ENCODE measurements at regions not wholly inside any gene's neighbourhood (a gene's known extent, or its start where the extent isn't known, plus 50 kb on each side); places are given as distances from the start of the nearest gene placed in this dataset.

DNA sequence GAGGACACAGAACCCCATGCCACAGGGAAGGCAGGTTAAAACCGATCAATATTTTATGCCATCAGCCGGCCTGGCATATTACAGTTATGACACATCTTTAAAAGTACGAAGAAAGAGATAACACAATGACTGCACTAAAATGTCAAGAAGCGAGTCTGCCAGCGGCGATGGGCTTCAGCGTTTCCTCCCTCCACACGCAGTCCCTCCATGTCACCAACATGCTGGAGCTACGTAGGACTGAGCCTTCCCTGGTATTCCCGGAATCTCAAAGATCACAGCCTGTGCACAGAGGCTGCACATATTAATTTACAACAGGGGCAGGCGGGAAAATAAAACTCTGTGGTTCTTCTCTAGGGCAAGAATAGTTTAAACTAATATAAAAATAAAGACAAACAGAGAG lies 257.7 kb downstream of the IRX1 start:
- Histone ChIP-seq H4K20me1 (ENCODE audit: insufficient read depth, low read length) (no peaks in the 10 kb centered on the region), H3K4me1 (ENCODE audit: low read length) (no peaks in the 10 kb centered on the region), H3F3A (ENCODE audit: insufficient read depth, low read length) (no peaks in the 10 kb centered on the region), H3K79me2 (ENCODE audit: low read length) (no peaks in the 10 kb centered on the region), H3K4me2 (ENCODE audit: low read depth, low read length) (no peak overlapping the region), H3K4me3 (ENCODE audit: low read length) (no peak overlapping the region), H3K27me3 (replicated peaks; ENCODE audit: insufficient read depth, low read length) (no peaks in the 10 kb centered on the region), H3K27ac (ENCODE audit: low read length) (no peak overlapping the region), H2AFZ (ENCODE audit: low read length) (no peak overlapping the region), H3K9me2 (replicated peaks; ENCODE audit: insufficient read depth, low read length) (no peaks in the 10 kb centered on the region), H3K36me3 (replicated peaks; ENCODE audit: insufficient read depth, low read length) (no peaks in the 10 kb centered on the region), H3K9me3 (replicated peaks; ENCODE audit: insufficient read depth, low read length) (no peaks in the 10 kb centered on the region), H3K9ac (ENCODE audit: low read length) (no peak overlapping the region)
- DNase-seq, result no peak
- TF ChIP-seq EZH2 (optimal IDR thresholded peaks at IDR 0.05; ENCODE audit: low read depth, low read length) (no peak), EZH2phosphoT487 (IDR thresholded peaks at IDR 0.05; ENCODE audit: low read length) (no peak)
- TF ChIP-seq, protein P1, sequence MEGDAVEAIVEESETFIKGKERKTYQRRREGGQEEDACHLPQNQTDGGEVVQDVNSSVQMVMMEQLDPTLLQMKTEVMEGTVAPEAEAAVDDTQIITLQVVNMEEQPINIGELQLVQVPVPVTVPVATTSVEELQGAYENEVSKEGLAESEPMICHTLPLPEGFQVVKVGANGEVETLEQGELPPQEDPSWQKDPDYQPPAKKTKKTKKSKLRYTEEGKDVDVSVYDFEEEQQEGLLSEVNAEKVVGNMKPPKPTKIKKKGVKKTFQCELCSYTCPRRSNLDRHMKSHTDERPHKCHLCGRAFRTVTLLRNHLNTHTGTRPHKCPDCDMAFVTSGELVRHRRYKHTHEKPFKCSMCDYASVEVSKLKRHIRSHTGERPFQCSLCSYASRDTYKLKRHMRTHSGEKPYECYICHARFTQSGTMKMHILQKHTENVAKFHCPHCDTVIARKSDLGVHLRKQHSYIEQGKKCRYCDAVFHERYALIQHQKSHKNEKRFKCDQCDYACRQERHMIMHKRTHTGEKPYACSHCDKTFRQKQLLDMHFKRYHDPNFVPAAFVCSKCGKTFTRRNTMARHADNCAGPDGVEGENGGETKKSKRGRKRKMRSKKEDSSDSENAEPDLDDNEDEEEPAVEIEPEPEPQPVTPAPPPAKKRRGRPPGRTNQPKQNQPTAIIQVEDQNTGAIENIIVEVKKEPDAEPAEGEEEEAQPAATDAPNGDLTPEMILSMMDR (IDR thresholded peaks at IDR 0.05; ENCODE audit: low read length), result no peak

DNA sequence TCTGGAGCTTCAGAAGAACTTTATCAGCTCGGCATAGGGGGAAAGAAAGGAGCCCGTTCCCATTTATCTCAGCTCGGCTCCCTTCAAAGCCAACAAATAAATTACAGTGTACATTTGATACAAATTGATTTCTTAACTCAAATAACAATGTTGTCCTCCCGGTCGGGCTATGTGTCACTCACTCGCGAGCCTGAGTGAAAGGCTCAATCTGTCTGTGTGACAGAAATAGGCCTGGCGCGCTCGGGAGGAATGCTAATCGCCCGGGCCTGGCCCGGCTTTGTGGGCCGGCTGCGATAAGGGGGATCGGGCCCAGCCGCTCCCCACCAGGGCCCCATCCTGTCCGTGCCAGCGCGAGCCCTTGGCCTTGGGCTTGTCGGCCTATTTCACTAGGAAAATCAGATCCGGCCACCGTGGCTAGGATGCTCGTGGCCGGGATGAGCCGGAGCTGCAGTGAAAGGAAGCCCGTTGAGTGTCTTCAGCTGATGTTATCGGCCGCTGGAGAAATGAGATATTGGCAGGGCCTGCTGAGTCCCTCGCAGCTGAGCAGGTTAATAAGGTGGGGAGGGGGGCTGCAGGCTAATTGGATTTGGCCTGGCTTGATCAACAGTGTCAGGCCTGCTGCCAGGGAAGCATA lies 258.7 kb downstream of the IRX1 start:
- Histone ChIP-seq H3K79me2 (ENCODE audit: low read length) (no peaks in the 10 kb centered on the region), H4K20me1 (ENCODE audit: insufficient read depth, low read length) (no peaks in the 10 kb centered on the region), H3K4me3 (ENCODE audit: low read length) (no peak overlapping the region), H3K9ac (ENCODE audit: low read length) (no peak overlapping the region), H3K9me3 (replicated peaks; ENCODE audit: insufficient read depth, low read length) (no peaks in the 10 kb centered on the region), H3K9me2 (replicated peaks; ENCODE audit: insufficient read depth, low read length) (no peaks in the 10 kb centered on the region), H3K4me1 (ENCODE audit: low read length) (no peaks in the 10 kb centered on the region), H3F3A (ENCODE audit: insufficient read depth, low read length) (no peaks in the 10 kb centered on the region), H2AFZ (ENCODE audit: low read length) (no peak overlapping the region), H3K27ac (ENCODE audit: low read length) (no peak overlapping the region), H3K4me2 (ENCODE audit: low read depth, low read length) (no peak overlapping the region), H3K27me3 (replicated peaks; ENCODE audit: insufficient read depth, low read length) (no peaks in the 10 kb centered on the region), H3K36me3 (replicated peaks; ENCODE audit: insufficient read depth, low read length) (no peaks in the 10 kb centered on the region)
- no peak for DNase-seq
- TF ChIP-seq EZH2 (optimal IDR thresholded peaks at IDR 0.05; ENCODE audit: low read depth, low read length) (no peak), EZH2phosphoT487 (IDR thresholded peaks at IDR 0.05; ENCODE audit: low read length) (no peak)

DNA sequence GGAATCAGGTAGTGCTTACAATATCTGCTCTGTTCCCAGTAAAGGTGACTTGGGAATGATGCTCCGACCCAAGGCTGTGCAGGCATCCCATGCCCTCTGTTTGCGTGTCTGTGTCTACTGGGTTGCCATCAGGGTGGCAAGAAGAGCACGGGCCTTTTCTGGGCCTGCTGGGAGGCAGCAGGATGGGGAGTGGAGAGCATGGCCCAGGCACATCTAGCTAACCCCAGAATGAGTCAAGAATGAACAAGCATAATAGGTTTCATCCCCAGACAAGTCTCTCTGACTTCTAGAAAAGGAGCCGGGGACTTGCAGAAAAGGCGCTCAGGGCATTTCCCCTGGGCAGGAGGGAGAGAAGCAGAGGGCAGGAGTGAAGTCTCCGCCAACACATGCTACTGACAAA lies 260.4 kb downstream of the IRX1 start:
- Histone ChIP-seq H3K9ac (ENCODE audit: low read length) (no peak overlapping the region), H4K20me1 (ENCODE audit: insufficient read depth, low read length) (no peaks in the 10 kb centered on the region), H3K4me1 (ENCODE audit: low read length) (no peaks in the 10 kb centered on the region), H3K36me3 (replicated peaks; ENCODE audit: insufficient read depth, low read length) (no peaks in the 10 kb centered on the region), H3K27me3 (replicated peaks; ENCODE audit: insufficient read depth, low read length) (no peaks in the 10 kb centered on the region), H3K9me3 (replicated peaks; ENCODE audit: insufficient read depth, low read length) (no peaks in the 10 kb centered on the region), H3K4me2 (ENCODE audit: low read depth, low read length) (no peak overlapping the region), H2AFZ (ENCODE audit: low read length) (no peak overlapping the region), H3K27ac (ENCODE audit: low read length) (no peak overlapping the region), H3K79me2 (ENCODE audit: low read length) (no peaks in the 10 kb centered on the region), H3K4me3 (ENCODE audit: low read length) (no peak overlapping the region), H3K9me2 (replicated peaks; ENCODE audit: insufficient read depth, low read length) (no peaks in the 10 kb centered on the region), H3F3A (ENCODE audit: insufficient read depth, low read length) (no peaks in the 10 kb centered on the region)
- TF ChIP-seq EZH2phosphoT487 (IDR thresholded peaks at IDR 0.05; ENCODE audit: low read length) (no peak), EZH2 (optimal IDR thresholded peaks at IDR 0.05; ENCODE audit: low read depth, low read length) (no peak)
- TF ChIP-seq, protein P1 (IDR thresholded peaks at IDR 0.05; ENCODE audit: low read length), result no peak
- DNase-seq, result no peak

DNA sequence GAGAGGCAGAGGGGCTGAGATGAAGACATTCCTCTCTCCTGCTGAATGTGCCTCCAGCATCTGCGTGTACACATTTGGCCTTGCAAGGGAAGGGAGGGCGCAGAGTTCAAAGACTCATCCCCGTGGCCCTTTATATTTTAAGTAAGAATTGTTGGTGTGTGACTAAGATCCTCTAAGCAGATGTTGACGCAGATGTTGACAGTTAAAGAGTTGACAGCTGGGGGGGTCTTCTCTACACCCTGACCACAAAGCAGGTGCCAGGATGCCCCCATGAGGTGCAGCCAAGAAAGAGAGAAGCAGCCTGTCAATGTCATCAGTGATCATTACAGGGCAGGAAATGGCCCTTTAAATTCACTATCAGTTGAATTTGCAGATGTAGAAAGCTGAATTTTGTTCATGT lies 262.9 kb downstream of the IRX1 start:
- TF ChIP-seq, protein P1 (IDR thresholded peaks at IDR 0.05; ENCODE audit: low read length), result no peak
- no peak for TF ChIP-seq EZH2 (optimal IDR thresholded peaks at IDR 0.05; ENCODE audit: low read depth, low read length)
- no peak for TF ChIP-seq EZH2phosphoT487 (IDR thresholded peaks at IDR 0.05; ENCODE audit: low read length)
- no peak for DNase-seq
- H3K9me3 ChIP-seq (replicated peaks; ENCODE audit: insufficient read depth, low read length), result no peaks in the 10 kb centered on the region
- no peaks in the 10 kb centered on the region for H4K20me1 ChIP-seq (ENCODE audit: insufficient read depth, low read length)
- H3K4me2 ChIP-seq (ENCODE audit: low read depth, low read length), result no peak overlapping the region
- H3K9ac ChIP-seq (ENCODE audit: low read length), result no peak overlapping the region
- no peak overlapping the region for H2AFZ ChIP-seq (ENCODE audit: low read length)
- H3K27me3 ChIP-seq (replicated peaks; ENCODE audit: insufficient read depth, low read length), result no peaks in the 10 kb centered on the region
- no peaks in the 10 kb centered on the region for H3F3A ChIP-seq (ENCODE audit: insufficient read depth, low read length)
- no peak overlapping the region for H3K27ac ChIP-seq (ENCODE audit: low read length)
- H3K9me2 ChIP-seq (replicated peaks; ENCODE audit: insufficient read depth, low read length), result no peaks in the 10 kb centered on the region
- H3K4me1 ChIP-seq (ENCODE audit: low read length), result no peaks in the 10 kb centered on the region
- no peaks in the 10 kb centered on the region for H3K36me3 ChIP-seq (replicated peaks; ENCODE audit: insufficient read depth, low read length)
- no peaks in the 10 kb centered on the region for H3K79me2 ChIP-seq (ENCODE audit: low read length)
- no peak overlapping the region for H3K4me3 ChIP-seq (ENCODE audit: low read length)

All from MM.1S (cell line).